ENCODE measurements at regions not wholly inside any gene's neighbourhood (a gene's known extent, or its start where the extent isn't known, plus 50 kb on each side); places are given as distances from the start of the nearest gene placed in this dataset.

DNA sequence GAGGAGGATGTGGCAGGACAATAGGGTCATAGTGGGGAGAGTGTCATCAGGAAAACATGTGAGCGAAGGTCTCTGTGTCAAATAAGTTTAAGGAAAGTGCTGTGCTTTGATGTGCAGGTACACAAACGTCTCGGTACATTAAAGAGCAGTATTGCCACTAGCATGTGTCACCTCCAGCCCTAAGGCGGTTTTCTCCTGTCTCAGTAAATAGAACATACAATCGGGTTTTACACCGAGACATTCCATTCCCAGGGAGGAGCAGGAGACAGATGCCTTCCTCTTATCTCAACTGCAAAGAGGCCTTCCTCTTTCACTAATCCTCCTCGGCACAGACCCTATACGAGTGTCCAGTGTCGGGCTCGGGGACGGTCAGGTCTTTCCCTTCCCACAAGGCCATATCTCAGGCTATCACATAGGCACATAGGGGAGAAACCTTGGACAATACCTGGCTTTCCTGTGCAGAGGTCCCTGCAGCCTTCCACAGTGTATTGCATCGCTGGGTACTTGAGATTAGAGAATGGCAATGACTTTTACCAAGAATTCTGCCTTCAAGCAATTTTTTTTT lies 684.5 kb downstream of the PDHA2 start:
- no peak for DNase-seq (ENCODE audit: low read depth, low spot score)

DNA sequence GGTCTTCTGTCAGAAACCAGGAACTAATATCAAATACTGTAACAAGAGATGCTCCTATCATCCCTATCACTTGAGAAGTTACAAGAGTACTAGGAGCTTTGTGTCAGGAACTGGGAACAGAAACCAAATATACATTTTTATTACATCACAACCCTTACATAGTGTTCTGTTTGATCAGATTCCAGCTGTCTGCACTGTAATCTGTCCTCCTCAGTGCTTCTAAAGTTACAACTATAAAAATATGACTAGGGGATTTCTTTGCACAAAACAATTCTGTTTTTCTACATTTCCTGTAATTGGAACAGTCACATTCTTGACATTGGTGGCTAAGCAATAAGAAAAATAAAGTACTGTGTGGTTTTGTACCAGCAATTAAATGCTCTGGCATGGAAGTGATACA lies 686.0 kb downstream of the PDHA2 start:
- peak; percentile 62 for DNase-seq (ENCODE audit: low read depth, low spot score)

GRCh38 chr4:96526625-96527024 lies 686.7 kb downstream of the PDHA2 start:
- no peak for DNase-seq (ENCODE audit: low read depth, low spot score)

- no peak for DNase-seq (ENCODE audit: low read depth, low spot score)
Measured at GRCh38 chr4:96531836-96532235, 691.9 kb downstream of the PDHA2 start.

DNA sequence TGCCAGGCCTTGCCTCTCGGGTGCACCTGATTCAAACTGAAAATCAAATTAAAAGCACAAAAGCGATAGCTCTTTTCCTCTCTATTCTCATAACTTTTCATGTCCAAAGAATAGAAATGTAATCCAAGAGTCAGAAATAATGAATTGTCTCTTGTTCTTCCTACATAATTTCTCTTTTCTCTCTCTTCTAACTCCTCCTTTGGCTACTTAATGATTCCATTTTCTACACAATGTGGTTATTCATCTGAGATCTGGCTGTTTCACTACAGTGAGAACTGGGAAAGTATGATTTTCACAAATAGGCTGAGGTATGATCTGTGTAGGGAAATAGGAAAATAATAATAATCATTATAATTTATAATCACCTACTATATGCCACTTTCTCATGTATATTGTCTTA lies 703.5 kb downstream of the PDHA2 start:
- no peak for DNase-seq (ENCODE audit: low read depth, low spot score)

- no peak for DNase-seq (ENCODE audit: low read depth, low spot score)
Measured at GRCh38 chr4:96558466-96558865, 718.6 kb downstream of the PDHA2 start.

DNA sequence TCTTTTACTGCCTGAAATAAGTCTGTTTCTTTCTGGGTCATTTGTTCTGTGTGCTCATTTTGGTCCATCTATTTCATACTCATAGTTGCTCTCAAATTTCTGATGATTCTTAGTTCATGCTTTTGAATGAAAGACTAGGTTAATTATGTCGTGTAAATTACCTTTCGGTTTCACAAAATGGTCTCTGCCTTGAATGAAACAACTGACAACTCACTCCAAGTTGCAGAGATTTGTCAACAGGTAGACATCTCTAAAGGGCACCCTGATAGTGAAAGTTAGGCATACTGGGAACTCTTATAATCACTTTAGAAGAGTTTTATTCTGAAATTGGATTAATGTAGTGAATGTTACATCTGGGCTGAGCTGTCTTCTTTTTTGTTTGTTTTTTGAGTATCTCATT lies 726.9 kb downstream of the PDHA2 start:
- no peak for DNase-seq (ENCODE audit: low read depth, low spot score)

- DNase-seq (ENCODE audit: low read depth, low spot score), result no peak
Measured at GRCh38 chr4:96585304-96585703, 745.4 kb downstream of the PDHA2 start.

DNA sequence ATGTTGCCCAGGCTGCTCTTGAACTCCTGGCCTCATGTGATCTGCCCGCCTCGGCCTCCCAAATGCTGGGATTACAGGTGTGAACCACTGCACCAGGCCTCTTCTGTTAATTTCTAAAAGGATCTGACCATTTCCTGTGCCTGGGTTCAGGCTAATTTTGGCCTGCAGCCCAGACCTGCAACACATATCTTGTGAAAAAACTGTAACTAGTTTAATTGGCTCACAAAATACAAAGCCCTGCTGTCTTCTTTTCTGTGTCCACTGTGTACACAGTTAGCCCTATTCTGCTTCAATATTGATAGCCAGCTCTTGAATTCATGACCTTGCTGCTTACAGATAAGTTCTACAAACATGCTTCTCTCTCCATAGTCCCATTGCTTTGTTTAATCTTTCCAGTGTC lies 753.5 kb downstream of the PDHA2 start:
- DNase-seq (ENCODE audit: low read depth, low spot score), result peak; percentile 36

DNA sequence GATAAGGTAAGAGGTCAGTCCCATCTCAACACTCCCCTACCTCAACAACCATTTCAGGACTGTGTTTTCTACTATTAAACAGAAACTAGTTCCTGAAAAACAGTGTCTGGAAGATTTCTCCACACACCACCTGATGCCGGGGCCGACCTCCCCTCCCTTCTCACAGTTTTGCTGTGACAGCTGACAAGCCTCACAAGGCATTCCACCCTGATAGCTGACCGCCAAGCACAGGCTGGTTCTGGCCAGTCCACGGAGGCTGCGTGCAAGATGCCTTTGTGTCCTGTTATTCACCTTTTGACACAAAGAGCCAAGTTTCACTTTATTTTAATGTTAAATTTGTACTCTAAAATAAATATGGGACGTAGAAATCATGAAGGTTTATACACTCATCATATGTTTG lies 758.6 kb downstream of the PDHA2 start:
- DNase-seq (ENCODE audit: low read depth, low spot score), result no peak

GRCh38 chr4:96599752-96600151 lies 759.9 kb downstream of the PDHA2 start:
- DNase-seq (ENCODE audit: low read depth, low spot score), result no peak

- peak; percentile 59 for DNase-seq (ENCODE audit: low read depth, low spot score)
Measured at GRCh38 chr4:96602661-96603060, 762.8 kb downstream of the PDHA2 start.

- DNase-seq (ENCODE audit: low read depth, low spot score), result no peak
Measured at GRCh38 chr4:96603641-96604040, 763.7 kb downstream of the PDHA2 start.

DNA sequence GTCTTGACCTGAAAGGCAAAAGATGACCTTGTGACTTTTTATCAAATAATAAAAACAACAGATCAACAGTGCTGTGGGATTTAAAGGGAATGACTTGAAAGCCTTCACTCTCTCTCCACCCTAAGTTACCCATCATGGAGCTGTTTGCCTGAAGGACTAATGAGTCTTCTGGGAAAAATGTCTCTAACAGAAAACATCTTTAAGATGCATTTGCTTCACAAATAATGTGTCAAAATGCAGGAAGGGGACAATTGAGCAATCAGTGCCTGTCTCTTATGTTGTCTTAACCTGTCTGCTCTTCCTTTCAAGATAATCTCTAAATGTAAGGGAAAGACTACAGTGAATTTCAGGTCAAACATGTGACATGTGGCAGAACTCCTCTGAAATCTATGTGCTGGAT lies 766.6 kb downstream of the PDHA2 start:
- no peak for DNase-seq (ENCODE audit: low read depth, low spot score)

DNA sequence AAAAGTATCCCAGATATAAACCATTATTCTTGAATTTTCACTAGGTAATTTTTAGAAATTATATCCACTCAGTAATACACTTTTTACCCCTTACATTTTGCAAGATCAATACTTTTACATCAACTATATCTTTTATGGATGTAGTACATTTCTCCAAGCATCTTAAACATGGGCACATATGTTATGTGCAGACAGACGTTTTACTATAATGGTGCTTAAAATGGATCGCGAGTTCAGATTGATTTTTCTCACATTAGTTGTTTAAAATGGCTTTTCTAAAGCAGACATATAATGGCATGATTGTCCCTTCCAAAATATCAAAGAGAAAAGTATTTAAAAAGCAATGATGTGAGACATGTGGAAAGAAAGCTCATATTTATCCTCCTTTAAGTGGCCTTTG lies 786.1 kb downstream of the PDHA2 start:
- no peak for DNase-seq (ENCODE audit: low read depth, low spot score)

- no peak for DNase-seq (ENCODE audit: low read depth, low spot score)
Measured at GRCh38 chr4:96630839-96631238, 790.9 kb downstream of the PDHA2 start.

DNA sequence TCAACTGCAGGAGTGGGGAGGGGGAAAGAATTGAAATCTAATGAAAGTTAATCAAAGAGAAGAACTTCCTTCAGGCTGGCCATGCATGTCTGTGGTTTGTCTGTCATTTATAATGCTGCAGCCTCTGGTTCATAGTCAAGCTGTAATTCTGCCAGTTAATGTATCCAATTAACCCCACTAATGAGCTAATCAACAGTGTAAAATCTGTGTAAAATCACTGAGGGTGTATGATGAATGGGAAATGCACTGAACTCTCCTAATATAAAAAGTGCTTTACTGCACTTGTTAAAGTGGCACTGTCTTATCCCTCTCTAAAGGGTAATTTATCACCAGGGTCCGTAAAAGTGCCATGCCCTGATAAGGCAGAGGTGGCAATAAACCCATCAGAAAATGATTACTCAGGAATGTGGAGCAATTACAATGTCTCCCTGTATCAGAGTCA lies 798.1 kb downstream of the PDHA2 start:
- DNase-seq (ENCODE audit: low read depth, low spot score), result no peak

DNA sequence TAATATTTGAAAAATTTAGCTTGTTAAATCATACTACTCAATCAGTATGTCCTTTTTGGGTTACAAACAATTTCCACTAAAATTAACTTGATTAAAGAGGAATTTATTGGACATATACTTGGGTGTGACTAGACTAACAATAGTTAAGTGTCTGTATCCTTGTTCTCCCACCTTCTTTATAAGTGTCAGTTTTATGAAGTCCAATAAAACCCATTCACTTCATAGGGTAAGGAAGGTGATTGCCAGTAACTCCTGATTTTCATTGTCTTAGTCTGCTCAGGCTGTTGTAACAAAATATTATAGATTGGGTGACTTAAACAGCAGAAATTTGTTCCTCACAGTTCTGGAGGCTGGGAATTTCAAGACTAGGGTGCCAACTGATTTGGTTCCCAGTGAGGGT lies 800.0 kb downstream of the PDHA2 start:
- DNase-seq (ENCODE audit: low read depth, low spot score), result no peak

- DNase-seq (ENCODE audit: low read depth, low spot score), result no peak
Measured at GRCh38 chr4:96642490-96642889, 802.6 kb downstream of the PDHA2 start.

DNA sequence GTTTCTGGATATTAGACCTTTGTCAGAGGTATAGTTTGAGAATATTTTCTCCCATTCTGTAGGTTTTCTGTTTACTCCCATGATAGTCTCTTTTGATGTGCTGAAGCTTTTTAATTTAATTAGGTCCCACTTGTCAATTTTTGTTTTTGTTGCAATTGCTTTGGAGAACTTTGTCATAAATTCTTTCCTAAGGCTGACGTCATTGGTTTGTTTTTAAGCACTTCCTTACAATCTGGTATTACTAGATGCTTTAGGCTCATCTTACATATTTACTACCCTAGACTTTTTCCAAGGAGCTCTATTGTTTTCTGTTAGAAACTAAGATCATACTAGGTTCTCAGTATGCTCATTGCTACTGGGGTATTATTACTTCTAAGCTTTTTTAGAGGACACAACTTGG lies 806.3 kb downstream of the PDHA2 start:
- no peak for DNase-seq (ENCODE audit: low read depth, low spot score)

DNA sequence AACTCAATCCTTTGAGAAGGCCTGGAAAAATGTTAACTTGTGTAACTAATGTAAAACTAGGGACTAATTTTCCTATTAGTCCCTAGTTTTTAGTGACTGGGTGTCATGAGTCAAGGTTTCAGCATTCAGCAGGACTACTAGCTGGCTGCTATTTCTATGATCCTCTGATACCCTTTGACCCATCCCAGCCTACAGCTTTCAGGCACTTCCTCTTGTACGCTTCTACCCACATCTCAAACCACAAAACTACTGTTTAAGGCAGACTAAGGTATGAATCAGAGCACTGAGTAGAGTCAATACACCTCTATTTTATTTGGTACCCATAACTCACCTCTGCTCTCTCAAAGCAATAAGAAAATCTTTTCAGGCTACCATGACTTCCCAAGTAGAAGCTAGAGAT lies 809.6 kb downstream of the PDHA2 start:
- DNase-seq (ENCODE audit: low read depth, low spot score), result peak; percentile 49

- peak; percentile 45 for DNase-seq (ENCODE audit: low read depth, low spot score)
Measured at GRCh38 chr4:96652158-96652557, 812.3 kb downstream of the PDHA2 start.

DNA sequence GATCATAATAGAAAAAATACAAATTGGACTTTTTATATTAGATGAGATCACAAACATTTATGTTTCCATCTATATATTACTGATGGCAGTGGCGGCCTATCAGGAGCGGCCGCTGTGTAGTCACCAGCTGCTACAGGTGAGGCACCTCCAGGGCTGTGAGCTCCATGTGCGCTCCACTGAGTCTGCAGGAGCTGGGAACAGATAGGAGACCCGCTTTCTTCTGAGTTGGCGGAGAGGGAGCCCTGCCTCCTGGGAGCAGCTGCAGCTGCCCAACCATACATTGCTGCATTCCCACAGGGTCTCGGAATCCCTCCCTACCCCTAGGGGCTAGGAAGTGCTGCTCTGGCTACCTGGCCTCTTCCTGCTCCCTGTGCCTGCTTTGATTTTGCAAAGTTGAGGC lies 812.9 kb downstream of the PDHA2 start:
- DNase-seq (ENCODE audit: low read depth, low spot score), result no peak

DNA sequence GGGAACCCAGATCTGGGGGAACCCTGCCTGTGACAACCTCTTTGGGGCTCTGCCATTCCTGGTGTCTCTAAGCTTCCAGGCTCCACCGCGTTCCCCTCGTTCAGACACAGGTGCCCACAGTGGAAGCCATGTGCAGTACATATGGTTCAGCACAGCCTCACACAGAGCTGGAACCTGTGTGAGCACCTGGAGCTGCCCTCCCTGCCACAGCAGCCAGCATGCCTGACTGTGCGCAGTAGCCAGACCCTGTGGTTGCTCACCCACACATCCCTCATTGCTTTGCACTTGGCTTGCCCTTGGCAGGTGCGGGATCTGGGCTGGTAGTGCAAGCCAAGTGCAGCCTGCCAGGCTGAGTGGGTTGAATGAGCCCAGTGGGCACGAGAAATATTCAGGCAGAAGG lies 814.2 kb downstream of the PDHA2 start:
- no peak for DNase-seq (ENCODE audit: low read depth, low spot score)

Data from astrocyte of the hippocampus (primary cell).